ENCODE measurements at regions not wholly inside any gene's neighbourhood (a gene's known extent, or its start where the extent isn't known, plus 50 kb on each side); places are given as distances from the start of the nearest gene placed in this dataset.

GRCh38 chr12:94753036-94753679 lies 102.8 kb upstream of the TMCC3 start:
- TF ChIP-seq TAF1 (CRISPR knock-in tag; IDR thresholded peaks at IDR 0.05) = no peak
- peak; percentile 33 for TF ChIP-seq CTCF (CRISPR knock-in tag; IDR thresholded peaks at IDR 0.05)
- no peak for TF ChIP-seq TSC22D2 (CRISPR knock-in tag; IDR thresholded peaks at IDR 0.05; ENCODE audit: borderline replicate concordance)
- no peak for TF ChIP-seq MYC (CRISPR knock-in tag; IDR thresholded peaks at IDR 0.05; ENCODE audit: borderline replicate concordance)
- TF ChIP-seq SNAPC2 (CRISPR knock-in tag; IDR thresholded peaks at IDR 0.05) = no peak
- TF ChIP-seq POLR2A (IDR thresholded peaks at IDR 0.05; ENCODE audit: insufficient read depth in 1 of 2, low read depth in 2 of 2, low read length in 2 of 2) = no peak
